SKM-1 (cell line): ENCODE measurements at regions not wholly inside any gene's neighbourhood (a gene's known extent, or its start where the extent isn't known, plus 50 kb on each side); places are given as distances from the start of the nearest gene placed in this dataset.
"Not testable (repeated sequence)": the region's sequence is repeated elsewhere in the genome, so short reads cannot be mapped to it uniquely, and the experiment has no call there.

Experiments used
- DNase-seq: peaks from one replicate; lab custom pipeline; 2025; ENCODE audit not compliant: unreplicated experiment; lab: John Stamatoyannopoulos, UW

GRCh38 chr10:123269675-123270074 is 115.5 kb downstream of the BUB3 start:
- DNase-seq, result no peak

GRCh38 chr10:123270221-123270620 is 116.0 kb downstream of the BUB3 start:
- no peak for DNase-seq

- DNase-seq, result no peak
These were observed 116.6 kb downstream of the BUB3 start for GRCh38 chr10:123270806-123271205.

GRCh38 chr10:123272171-123272570 is 118.0 kb downstream of the BUB3 start:
- DNase-seq, result no peak

- no peak for DNase-seq
These were observed 120.3 kb downstream of the BUB3 start for GRCh38 chr10:123274306-123275135.

GRCh38 chr10:123275136-123275564 is 120.9 kb downstream of the BUB3 start:
- no peak for DNase-seq

- DNase-seq, result no peak
These were observed 124.2 kb downstream of the BUB3 start for GRCh38 chr10:123278445-123278844.

GRCh38 chr10:123283371-123283770 is 129.2 kb downstream of the BUB3 start:
- DNase-seq, result not testable (repeated sequence)

- DNase-seq, result no peak
These were observed 129.8 kb downstream of the BUB3 start for GRCh38 chr10:123284022-123284421.

- no peak for DNase-seq
These were observed 133.5 kb downstream of the BUB3 start for GRCh38 chr10:123287594-123288247.

- no peak for DNase-seq
These were observed 135.2 kb downstream of the BUB3 start for GRCh38 chr10:123289432-123289831.

GRCh38 chr10:123294109-123294508 is 139.9 kb downstream of the BUB3 start:
- DNase-seq, result no peak

- DNase-seq, result no peak
These were observed 140.7 kb downstream of the BUB3 start for GRCh38 chr10:123294886-123295285.

- no peak for DNase-seq
These were observed 141.4 kb downstream of the BUB3 start for GRCh38 chr10:123295644-123296043.

- no peak for DNase-seq
These were observed 143.0 kb downstream of the BUB3 start for GRCh38 chr10:123297175-123297574.

- no peak for DNase-seq
These were observed 144.4 kb downstream of the BUB3 start for GRCh38 chr10:123298583-123298982.

GRCh38 chr10:123299598-123299997 is 145.4 kb downstream of the BUB3 start:
- DNase-seq, result no peak

GRCh38 chr10:123301077-123301857 is 147.1 kb downstream of the BUB3 start:
- DNase-seq, result no peak

- no peak for DNase-seq
These were observed 149.6 kb downstream of the BUB3 start for GRCh38 chr10:123303581-123304337.

GRCh38 chr10:123305671-123306070 is 151.5 kb downstream of the BUB3 start:
- no peak for DNase-seq

GRCh38 chr10:123306290-123306689 is 152.1 kb downstream of the BUB3 start:
- DNase-seq, result no peak
